OCI-LY3 (cell line): ENCODE measurements at regions not wholly inside any gene's neighbourhood (a gene's known extent, or its start where the extent isn't known, plus 50 kb on each side); places are given as distances from the start of the nearest gene placed in this dataset.

ENCODE experiments used
- H2AFZ ChIP-seq: fragments of 200-600, 300-600 bp; shearing (Covaris generic); 2 replicates; pipeline ENCODE4 v1.6.0; 2014; ENCODE audit warnings: antibody characterized with exemption, low read depth, low read length
- H3K27ac ChIP-seq: fragments of 200-600, 300-600 bp; sonication (generic); 2 replicates; pipeline ENCODE4 v1.5.1; 2014; ENCODE audit warnings: mild to moderate bottlenecking, low read length, moderate library complexity, mixed read lengths
- H3K27me3 ChIP-seq: fragments of 200-600, 300-600 bp; sonication (generic); 2 replicates; pipeline ENCODE4 v1.6.1; 2014; ENCODE audit warnings: low read depth, low read length, mixed read lengths
- H3K36me3 ChIP-seq: fragments of 200-600, 300-600 bp; sonication (generic); replicated peaks from 2 replicates; pipeline ENCODE3; 2014; ENCODE audit warnings: low read depth, low read length, mixed read lengths
- H3K4me1 ChIP-seq: fragments of 300-600, 200-600 bp; sonication (generic); 2 replicates; pipeline ENCODE4 v1.6.1; 2014; ENCODE audit warnings: low read length, mixed read lengths
- H3K4me2 ChIP-seq: fragments of 200-600, 300-600 bp; sonication (generic); 2 replicates; pipeline ENCODE4 v1.6.1; 2014; ENCODE audit warnings: low read length, mixed read lengths
- H3K4me3 ChIP-seq: fragments of 300-600, 200-600 bp; sonication (generic); 2 replicates; pipeline ENCODE4 v1.5.1; 2014; ENCODE audit warnings: antibody characterized with exemption, mild to moderate bottlenecking, low read length, moderate library complexity
- H3K79me2 ChIP-seq: fragments of 300-600, 200-600 bp; shearing (Covaris generic); 2 replicates; pipeline ENCODE4 v1.6.1; 2014; ENCODE audit warnings: mild to moderate bottlenecking, low read length, mixed read lengths
- H3K9ac ChIP-seq: fragments of 300-600, 200-600 bp; shearing (Covaris generic); 2 replicates; pipeline ENCODE4 v1.6.0; 2014; ENCODE audit warnings: mild to moderate bottlenecking, low read length, moderate library complexity
- H3K9me3 ChIP-seq: fragments of 200-600, 300-600 bp; shearing (Covaris generic); 2 replicates; pipeline ENCODE4 v1.6.1; 2014; ENCODE audit warnings: low read length, mixed read lengths; ENCODE audit not compliant: insufficient read depth
- H4K20me1 ChIP-seq: fragments of 200-600, 300-600 bp; sonication (generic); 2 replicates; pipeline ENCODE4 v1.6.1; 2016; ENCODE audit warnings: low read length, mixed read lengths; ENCODE audit not compliant: insufficient read depth
- EZH2phosphoT487 ChIP-seq: fragments of 200-600 bp; shearing (Covaris generic); IDR thresholded peaks from 2 replicates; pipeline ENCODE4 v1.6.1; 2018; ENCODE audit warnings: antibody characterized with exemption, mixed run types, low read depth
- TF ChIP-seq, protein P1 (sequence below): fragments of 200-600, 300-600 bp; sonication (generic); IDR thresholded peaks from 2 replicates; pipeline ENCODE4 v1.5.1; 2014; ENCODE audit warnings: antibody characterized with exemption, low read length, low read depth

DNA sequence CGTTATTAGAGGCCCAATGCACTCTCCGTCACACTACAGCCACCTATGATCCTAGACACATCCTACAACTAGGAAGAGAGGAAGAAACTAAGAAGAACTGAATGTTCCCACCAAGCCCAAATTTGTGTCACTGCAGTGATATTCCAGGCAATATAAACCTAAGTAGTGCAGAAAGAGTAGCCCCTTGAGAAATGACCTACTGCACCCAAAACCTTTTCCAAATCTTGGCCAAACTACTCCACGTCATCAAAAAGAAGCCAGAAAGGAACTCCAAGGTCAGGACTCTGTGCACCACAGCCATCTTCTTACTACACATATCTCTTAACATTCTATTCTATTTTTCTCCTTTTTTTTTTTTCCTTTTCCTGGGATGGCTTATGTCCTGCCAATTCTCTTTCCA, 60.2 kb downstream of the ADAMTS1 start:
- H3K4me3 ChIP-seq: no peak overlapping the region
- H3K79me2 ChIP-seq: no peaks in the 10 kb centered on the region
- TF ChIP-seq EZH2phosphoT487: no peak
- no peaks in the 10 kb centered on the region for H3K36me3 ChIP-seq
- no peaks in the 10 kb centered on the region for H3K4me1 ChIP-seq
- H3K27me3 ChIP-seq: no peaks in the 10 kb centered on the region
- no peak overlapping the region for H3K4me2 ChIP-seq
- no peak overlapping the region for H3K9ac ChIP-seq
- H3K27ac ChIP-seq: no peak overlapping the region
- H4K20me1 ChIP-seq: no peaks in the 10 kb centered on the region
- no peak overlapping the region for H2AFZ ChIP-seq
- no peaks in the 10 kb centered on the region for H3K9me3 ChIP-seq

DNA sequence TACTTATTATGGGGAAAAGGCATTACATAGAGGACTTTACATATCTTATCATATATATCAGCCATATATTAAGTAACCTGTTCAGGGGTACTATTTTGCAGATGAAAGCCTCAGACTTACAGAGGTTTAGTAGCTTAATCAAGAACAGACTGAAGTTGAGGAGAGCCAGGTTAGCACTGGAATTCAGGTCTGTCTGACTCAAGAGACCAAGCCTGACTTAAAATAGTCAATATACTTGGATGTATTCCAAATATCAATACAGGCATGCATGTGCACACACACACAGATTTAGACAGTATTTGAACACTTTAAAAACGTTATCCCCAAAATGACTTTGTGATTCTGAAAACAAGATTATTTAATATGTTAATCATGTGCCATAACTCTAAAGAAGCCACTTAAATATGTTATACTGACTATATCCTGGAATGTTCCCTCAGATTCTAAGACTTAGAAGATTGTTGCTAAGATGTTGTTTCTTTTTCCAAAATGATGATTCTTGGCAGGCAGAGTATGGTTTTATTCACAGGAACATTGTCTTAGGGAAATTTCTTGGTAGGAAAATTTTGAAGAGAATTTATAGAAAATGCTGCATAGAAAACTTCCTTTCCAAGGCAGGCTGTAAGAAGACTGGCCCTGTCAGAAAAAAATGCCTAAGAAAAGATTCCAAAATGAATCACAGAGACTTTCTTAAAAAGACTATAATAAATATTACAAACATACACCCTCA, 61.6 kb downstream of the ADAMTS1 start:
- H3K9ac ChIP-seq: no peak overlapping the region
- H3K9me3 ChIP-seq: no peaks in the 10 kb centered on the region
- no peak overlapping the region for H2AFZ ChIP-seq
- no peaks in the 10 kb centered on the region for H3K36me3 ChIP-seq
- no peak overlapping the region for H3K27ac ChIP-seq
- H3K79me2 ChIP-seq: no peaks in the 10 kb centered on the region
- no peaks in the 10 kb centered on the region for H3K27me3 ChIP-seq
- TF ChIP-seq EZH2phosphoT487: no peak
- TF ChIP-seq, protein P1, sequence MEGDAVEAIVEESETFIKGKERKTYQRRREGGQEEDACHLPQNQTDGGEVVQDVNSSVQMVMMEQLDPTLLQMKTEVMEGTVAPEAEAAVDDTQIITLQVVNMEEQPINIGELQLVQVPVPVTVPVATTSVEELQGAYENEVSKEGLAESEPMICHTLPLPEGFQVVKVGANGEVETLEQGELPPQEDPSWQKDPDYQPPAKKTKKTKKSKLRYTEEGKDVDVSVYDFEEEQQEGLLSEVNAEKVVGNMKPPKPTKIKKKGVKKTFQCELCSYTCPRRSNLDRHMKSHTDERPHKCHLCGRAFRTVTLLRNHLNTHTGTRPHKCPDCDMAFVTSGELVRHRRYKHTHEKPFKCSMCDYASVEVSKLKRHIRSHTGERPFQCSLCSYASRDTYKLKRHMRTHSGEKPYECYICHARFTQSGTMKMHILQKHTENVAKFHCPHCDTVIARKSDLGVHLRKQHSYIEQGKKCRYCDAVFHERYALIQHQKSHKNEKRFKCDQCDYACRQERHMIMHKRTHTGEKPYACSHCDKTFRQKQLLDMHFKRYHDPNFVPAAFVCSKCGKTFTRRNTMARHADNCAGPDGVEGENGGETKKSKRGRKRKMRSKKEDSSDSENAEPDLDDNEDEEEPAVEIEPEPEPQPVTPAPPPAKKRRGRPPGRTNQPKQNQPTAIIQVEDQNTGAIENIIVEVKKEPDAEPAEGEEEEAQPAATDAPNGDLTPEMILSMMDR: no peak
- no peak overlapping the region for H3K4me3 ChIP-seq
- H3K4me1 ChIP-seq: no peaks in the 10 kb centered on the region
- no peak overlapping the region for H3K4me2 ChIP-seq
- H4K20me1 ChIP-seq: no peaks in the 10 kb centered on the region

DNA sequence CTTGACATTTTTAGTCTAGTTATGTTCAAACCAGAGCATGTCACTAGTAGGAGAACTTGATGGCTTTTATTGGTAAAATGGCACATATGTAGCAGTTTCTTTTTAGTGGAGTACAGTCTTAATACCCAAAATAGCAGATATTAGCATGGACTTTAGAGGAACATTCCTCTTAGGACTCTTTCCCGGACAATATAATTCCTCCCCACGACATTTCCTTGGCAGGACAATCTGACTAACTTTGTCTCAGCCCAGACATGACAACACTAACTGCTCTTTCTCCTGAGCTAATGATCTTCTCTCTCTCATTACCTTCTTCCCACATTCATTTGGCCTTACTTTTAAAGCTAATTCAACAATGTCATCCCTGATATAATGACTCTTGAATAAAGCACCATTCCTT, 62.5 kb downstream of the ADAMTS1 start:
- Histone ChIP-seq H3K27me3 (no peaks in the 10 kb centered on the region), H3K4me2 (no peak overlapping the region), H3K4me3 (no peak overlapping the region), H3K9ac (no peak overlapping the region), H3K36me3 (no peaks in the 10 kb centered on the region), H3K27ac (no peak overlapping the region), H3K79me2 (no peaks in the 10 kb centered on the region), H3K4me1 (no peaks in the 10 kb centered on the region), H3K9me3 (no peaks in the 10 kb centered on the region), H4K20me1 (no peaks in the 10 kb centered on the region), H2AFZ (no peak overlapping the region)
- TF ChIP-seq, protein P1: no peak
- no peak for TF ChIP-seq EZH2phosphoT487

DNA sequence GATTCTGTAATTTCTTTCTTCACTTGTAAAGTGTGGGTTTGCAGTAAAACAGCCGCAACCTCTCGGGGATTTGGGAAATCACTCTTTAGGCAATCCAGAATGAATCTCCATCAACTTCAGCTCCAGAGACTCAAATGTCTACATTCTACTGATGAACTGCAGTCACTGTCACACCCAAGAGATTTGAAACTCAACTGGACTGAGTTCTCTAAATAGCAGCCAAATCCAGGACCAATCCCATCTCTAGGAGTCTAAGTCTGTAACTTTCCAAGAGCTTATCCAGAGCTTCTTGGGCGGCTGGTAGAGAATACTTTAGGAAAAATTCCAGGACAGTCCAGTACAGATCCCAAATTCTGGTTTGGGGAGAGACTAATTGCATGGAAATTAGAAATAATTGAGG, 62.9 kb downstream of the ADAMTS1 start:
- no peak overlapping the region for H3K27ac ChIP-seq

More for the DNA sequence above, 62.9 kb downstream of the ADAMTS1 start:
- TF ChIP-seq, protein P1: no peak
- no peak for TF ChIP-seq EZH2phosphoT487
- Histone ChIP-seq H3K4me3 (no peak overlapping the region), H3K79me2 (no peaks in the 10 kb centered on the region), H3K9me3 (no peaks in the 10 kb centered on the region), H2AFZ (no peak overlapping the region), H3K4me1 (no peaks in the 10 kb centered on the region), H3K36me3 (no peaks in the 10 kb centered on the region), H4K20me1 (no peaks in the 10 kb centered on the region), H3K4me2 (no peak overlapping the region), H3K27me3 (no peaks in the 10 kb centered on the region), H3K9ac (no peak overlapping the region)
